Naive thymus-derived CD4-positive, alpha-beta T cell (primary cell): ENCODE measurements at regions not wholly inside any gene's neighbourhood (a gene's known extent, or its start where the extent isn't known, plus 50 kb on each side); places are given as distances from the start of the nearest gene placed in this dataset.

Experiments
- ATAC-seq: fragments of 150-1000 bp; cut with Tn5 transposase; 2 replicates; pipeline ENCODE4 v1.10.0; 2021; ENCODE audit warnings: mild to moderate bottlenecking, moderate library complexity
- CTCF ChIA-PET: fragments of 350-600 bp; sonication (Branson Sonifier 250); formaldehyde crosslinking; loops from one replicate; lab custom pipeline; 2021; ENCODE audit warnings: antibody characterized with exemption; lab: Charles Lee
- POLR2A ChIA-PET: fragments of 350-600 bp; sonication (Branson Sonifier 250); formaldehyde crosslinking; loops from one replicate; lab custom pipeline; 2021; ENCODE audit warnings: antibody characterized with exemption, inconsistent platforms; lab: Charles Lee
- DNase-seq, 9 donors: peaks; one replicate each; pipeline versions ENCODE4 v3.0.0 to v3.0.0-alpha.2; 2020 to 2022; ENCODE audit warnings: mixed read lengths in 1 of 9
- H3K27ac ChIP-seq: one replicate; pipeline ENCODE4 v1.7.0; 2013; ENCODE audit warnings: mild to moderate bottlenecking, low read depth, low read length, moderate library complexity
- H3K27me3 ChIP-seq, 2 donors: one replicate each; pipeline ENCODE4 v1.7.0; 2013; ENCODE audit warnings: low read length in 2 of 2, mild to moderate bottlenecking in 2 of 2, moderate library complexity in 2 of 2; ENCODE audit not compliant: control insufficient read depth in 2 of 2, insufficient read depth in 2 of 2
- H3K36me3 ChIP-seq, 3 experiments: 1 replicate in 2 of 3; 2 replicates in 1 of 3; pipeline ENCODE4 v1.7.0; 2013; ENCODE audit warnings: low read length in 3 of 3, mild to moderate bottlenecking in 3 of 3, moderate library complexity in 1 of 3; ENCODE audit not compliant: insufficient read depth in 3 of 3, control insufficient read depth in 2 of 3
- H3K4me1 ChIP-seq, 2 donors: one replicate each; pipeline ENCODE4 v1.7.0; 2013; ENCODE audit warnings: low read length in 2 of 2, mild to moderate bottlenecking in 2 of 2, moderate library complexity in 1 of 2; ENCODE audit not compliant: control insufficient read depth in 2 of 2, insufficient read depth in 2 of 2
- H3K4me3 ChIP-seq: 2 replicates; pipeline ENCODE4 v1.7.0; 2013; ENCODE audit warnings: mild to moderate bottlenecking, low read length
- H3K9me3 ChIP-seq, 3 experiments: 1 replicate in 2 of 3; 2 replicates in 1 of 3; pipeline ENCODE4 v1.7.0; 2013; ENCODE audit warnings: low read length in 3 of 3; ENCODE audit not compliant: control insufficient read depth in 2 of 3
- H3K27ac Mint-ChIP-seq, 9 donors: one replicate each; pipeline ENCODE4 v1.8.0; 2020 to 2022; ENCODE audit warnings: mixed read lengths in 9 of 9, mild to moderate bottlenecking in 8 of 9, moderate library complexity in 5 of 9, inconsistent platforms in 2 of 9
- H3K27me3 Mint-ChIP-seq, 5 donors: one replicate each; pipeline ENCODE4 v1.8.0; 2021 to 2022; ENCODE audit warnings: mixed read lengths in 5 of 5, mild to moderate bottlenecking in 1 of 5
- H3K36me3 Mint-ChIP-seq, 5 donors: one replicate each; pipeline ENCODE4 v1.8.0; 2020 to 2022; ENCODE audit warnings: mixed read lengths in 5 of 5, mild to moderate bottlenecking in 3 of 5, inconsistent platforms in 1 of 5
- H3K4me1 Mint-ChIP-seq, 7 donors: one replicate each; pipeline ENCODE4 v1.8.0; 2020 to 2022; ENCODE audit warnings: mixed read lengths in 7 of 7, mild to moderate bottlenecking in 3 of 7, inconsistent platforms in 1 of 7
- H3K4me3 Mint-ChIP-seq, 10 donors: one replicate each; pipeline ENCODE4 v1.8.0; 2020 to 2022; ENCODE audit warnings: mild to moderate bottlenecking in 10 of 10, mixed read lengths in 10 of 10, moderate library complexity in 6 of 10, inconsistent platforms in 2 of 10
- H3K9me3 Mint-ChIP-seq, 11 donors: one replicate each; pipeline ENCODE4 v1.8.0; 2020 to 2022; ENCODE audit warnings: mixed read lengths in 11 of 11, mild to moderate bottlenecking in 4 of 11, inconsistent platforms in 1 of 11, moderate library complexity in 1 of 11
- intact Hi-C, 2 donors: fragments of 100-400 bp; cut with micrococcal nuclease; formaldehyde crosslinking; loops; one replicate each; pipeline ENCODE4 v1.15.1; 2023

- intact Hi-C loops = no loop called here
- H3K9me3 ChIP-seq = no peaks in the 10 kb centered on the region
- H3K36me3 Mint-ChIP-seq = no peaks in the 10 kb centered on the region
- H3K4me3 Mint-ChIP-seq = no peak overlapping the region
- no peaks in the 10 kb centered on the region for H3K4me1 ChIP-seq
- H3K27me3 ChIP-seq = no peaks in the 10 kb centered on the region
- H3K27me3 Mint-ChIP-seq = peaks cover 0 to 43% (median 19%) of the 10 kb centered on the region in 5 donors
- no peak overlapping the region for H3K4me3 ChIP-seq
- H3K27ac Mint-ChIP-seq = no peak overlapping the region
- ChIA-PET CTCF (no interaction called here), POLR2A (no interaction called here)
- DNase-seq (no peak), ATAC-seq (no peak)
- H3K27ac ChIP-seq = no peak overlapping the region
- no peaks in the 10 kb centered on the region for H3K9me3 Mint-ChIP-seq
- no peaks in the 10 kb centered on the region for H3K36me3 ChIP-seq
- no peaks in the 10 kb centered on the region for H3K4me1 Mint-ChIP-seq
Observed at GRCh38 chr3:180743813-180744590, 64.7 kb upstream of the CCDC39 start.

GRCh38 chr3:180747805-180748361, 68.6 kb upstream of the CCDC39 start:
- CTCF ChIA-PET = no interaction called here
- ATAC-seq (no peak), DNase-seq (no peak)
- no peaks in the 10 kb centered on the region for H3K9me3 ChIP-seq
- H3K4me3 ChIP-seq = no peak overlapping the region
- H3K4me1 ChIP-seq = no peaks in the 10 kb centered on the region
- intact Hi-C loops = no loop called here
- no peaks in the 10 kb centered on the region for H3K36me3 ChIP-seq
- no peaks in the 10 kb centered on the region for H3K36me3 Mint-ChIP-seq
- H3K27me3 ChIP-seq = no peaks in the 10 kb centered on the region
- H3K9me3 Mint-ChIP-seq = no peaks in the 10 kb centered on the region
- peaks cover 2 to 28% (median 7%) of the 10 kb centered on the region in 5 donors for H3K27me3 Mint-ChIP-seq
- POLR2A ChIA-PET = no interaction called here
- H3K27ac ChIP-seq = no peak overlapping the region
- no peak overlapping the region for H3K27ac Mint-ChIP-seq
- H3K4me3 Mint-ChIP-seq = no peak overlapping the region
- no peaks in the 10 kb centered on the region for H3K4me1 Mint-ChIP-seq

- DNase-seq = no peak
- H3K4me1 ChIP-seq = no peaks in the 10 kb centered on the region
- intact Hi-C loops = no loop called here
- ChIA-PET POLR2A (no interaction called here), CTCF (no interaction called here)
- H3K9me3 ChIP-seq = no peaks in the 10 kb centered on the region
- no peaks in the 10 kb centered on the region for H3K27me3 ChIP-seq
- ATAC-seq = no peak
- H3K4me3 ChIP-seq = no peak overlapping the region
- H3K36me3 Mint-ChIP-seq = no peaks in the 10 kb centered on the region
- H3K27me3 Mint-ChIP-seq = peaks cover 0 to 18% (median 7%) of the 10 kb centered on the region in 5 donors
- H3K27ac Mint-ChIP-seq = no peak overlapping the region
- no peaks in the 10 kb centered on the region for H3K4me1 Mint-ChIP-seq
- no peaks in the 10 kb centered on the region for H3K9me3 Mint-ChIP-seq
- no peak overlapping the region for H3K27ac ChIP-seq
- H3K36me3 ChIP-seq = no peaks in the 10 kb centered on the region
- no peak overlapping the region for H3K4me3 Mint-ChIP-seq
Observed at GRCh38 chr3:180749322-180749721, 70.0 kb upstream of the CCDC39 start.

GRCh38 chr3:180749796-180750195, 70.5 kb upstream of the CCDC39 start:
- H3K9me3 ChIP-seq = no peaks in the 10 kb centered on the region
- no peak for DNase-seq
- Mint-ChIP-seq H3K4me1 (no peaks in the 10 kb centered on the region), H3K9me3 (no peaks in the 10 kb centered on the region), H3K27me3 (peaks cover 0 to 16% (median 7%) of the 10 kb centered on the region in 5 donors), H3K36me3 (no peaks in the 10 kb centered on the region), H3K27ac (no peak overlapping the region), H3K4me3 (no peak overlapping the region)
- H3K4me3 ChIP-seq = no peak overlapping the region
- H3K27me3 ChIP-seq = no peaks in the 10 kb centered on the region
- no peaks in the 10 kb centered on the region for H3K4me1 ChIP-seq
- H3K27ac ChIP-seq = no peak overlapping the region
- ATAC-seq = no peak
- no peaks in the 10 kb centered on the region for H3K36me3 ChIP-seq
- ChIA-PET POLR2A (no interaction called here), CTCF (no interaction called here)
- intact Hi-C loops = no loop called here

- intact Hi-C loops = no loop called here
- CTCF ChIA-PET = no interaction called here
- H3K9me3 Mint-ChIP-seq = peaks cover 0 to 10% (median 4%) of the 10 kb centered on the region in 11 donors
Observed at GRCh38 chr3:180755556-180755955, 76.3 kb upstream of the CCDC39 start.

GRCh38 chr3:180762866-180763265, 83.6 kb upstream of the CCDC39 start:
- DNase-seq = no peak
- H3K27me3 Mint-ChIP-seq = peaks cover 0 to 19% (median 4%) of the 10 kb centered on the region in 5 donors
- no peaks in the 10 kb centered on the region for H3K36me3 ChIP-seq
- no peaks in the 10 kb centered on the region for H3K36me3 Mint-ChIP-seq
- no peaks in the 10 kb centered on the region for H3K4me1 Mint-ChIP-seq
- no peak overlapping the region for H3K4me3 Mint-ChIP-seq
- POLR2A ChIA-PET = interaction anchor here (0.5 kb wide), 1 partner anchor 34 kb away, joined by 4 read pairs; no protein-coding TSS in a partner anchor
- no peaks in the 10 kb centered on the region for H3K4me1 ChIP-seq
- H3K27ac ChIP-seq = no peak overlapping the region
- no peak for ATAC-seq
- no peaks in the 10 kb centered on the region for H3K9me3 ChIP-seq
- H3K9me3 Mint-ChIP-seq = peaks cover 0 to 16% (median 7%) of the 10 kb centered on the region in 11 donors
- H3K27ac Mint-ChIP-seq = no peak overlapping the region
- peaks cover 0 to 3% of the 10 kb centered on the region in 2 donors for H3K27me3 ChIP-seq
- no peak overlapping the region for H3K4me3 ChIP-seq
- intact Hi-C loops = no loop called here
- CTCF ChIA-PET = no interaction called here

More at GRCh38 chr3:180755556-180755955, 76.3 kb upstream of the CCDC39 start:
- DNase-seq (no peak), ATAC-seq (no peak)
- no peak overlapping the region for H3K4me3 Mint-ChIP-seq
- Histone ChIP-seq H3K4me1 (no peaks in the 10 kb centered on the region), H3K36me3 (no peaks in the 10 kb centered on the region), H3K27ac (no peak overlapping the region), H3K4me3 (no peak overlapping the region), H3K27me3 (peaks cover 0 to 3% of the 10 kb centered on the region in 2 donors), H3K9me3 (no peaks in the 10 kb centered on the region)
- peaks cover 0 to 14% (median 6%) of the 10 kb centered on the region in 5 donors for H3K27me3 Mint-ChIP-seq
- no peaks in the 10 kb centered on the region for H3K4me1 Mint-ChIP-seq
- no peak overlapping the region for H3K27ac Mint-ChIP-seq
- H3K36me3 Mint-ChIP-seq = no peaks in the 10 kb centered on the region
- POLR2A ChIA-PET = no interaction called here

GRCh38 chr3:180764481-180764880, 85.2 kb upstream of the CCDC39 start:
- no peaks in the 10 kb centered on the region for H3K27me3 ChIP-seq
- ChIA-PET CTCF (no interaction called here), POLR2A (no interaction called here)
- H3K27ac Mint-ChIP-seq = no peak overlapping the region
- no peak overlapping the region for H3K4me3 ChIP-seq
- H3K9me3 Mint-ChIP-seq = peaks cover 0 to 10% (median 4%) of the 10 kb centered on the region in 11 donors
- no peak overlapping the region for H3K27ac ChIP-seq
- intact Hi-C loops = no loop called here
- DNase-seq (no peak), ATAC-seq (no peak)
- no peaks in the 10 kb centered on the region for H3K36me3 Mint-ChIP-seq
- no peaks in the 10 kb centered on the region for H3K9me3 ChIP-seq
- H3K4me1 ChIP-seq = no peaks in the 10 kb centered on the region
- H3K36me3 ChIP-seq = no peaks in the 10 kb centered on the region
- H3K4me1 Mint-ChIP-seq = no peaks in the 10 kb centered on the region
- no peak overlapping the region for H3K4me3 Mint-ChIP-seq
- peaks cover 0 to 19% (median 4%) of the 10 kb centered on the region in 5 donors for H3K27me3 Mint-ChIP-seq
